Smooth muscle cell (in vitro differentiated cells): ENCODE measurements at regions not wholly inside any gene's neighbourhood (a gene's known extent, or its start where the extent isn't known, plus 50 kb on each side); places are given as distances from the start of the nearest gene placed in this dataset.

Experiments
- DNase-seq: peaks from one replicate; lab custom pipeline; 2025; ENCODE audit not compliant: unreplicated experiment; lab: John Stamatoyannopoulos, UW
- H2AFZ ChIP-seq: fragments of 200-600 bp; sonication (generic); 2 replicates; pipeline ENCODE4 v1.6.0; 2016; ENCODE audit warnings: antibody characterized with exemption, low read depth, mild to moderate bottlenecking
- H3F3A ChIP-seq: fragments of 200-600 bp; sonication (generic); 2 replicates; pipeline ENCODE4 v1.6.0; 2017; ENCODE audit warnings: antibody characterized with exemption, low read depth
- H3K27ac ChIP-seq: fragments of 200-600 bp; sonication (generic); 2 replicates; pipeline ENCODE4 v1.5.1; 2016; ENCODE audit warnings: low read depth, mild to moderate bottlenecking
- H3K27me3 ChIP-seq: fragments of 200-600 bp; sonication (generic); 2 replicates; pipeline ENCODE4 v1.6.1; 2016; ENCODE audit warnings: low read depth, mild to moderate bottlenecking
- H3K36me3 ChIP-seq: fragments of 200-600 bp; sonication (generic); 2 replicates; pipeline ENCODE4 v1.5.1; 2016; ENCODE audit warnings: low read depth
- H3K4me1 ChIP-seq: fragments of 200-600 bp; sonication (generic); 2 replicates; pipeline ENCODE4 v1.5.1; 2016; ENCODE audit warnings: low read depth
- H3K4me2 ChIP-seq: fragments of 200-600 bp; sonication (generic); 2 replicates; pipeline ENCODE4 v1.6.0; 2016; ENCODE audit warnings: mild to moderate bottlenecking
- H3K4me3 ChIP-seq: fragments of 200-600 bp; sonication (generic); 2 replicates; pipeline ENCODE4 v1.5.1; 2016; ENCODE audit warnings: mild to moderate bottlenecking
- H3K79me2 ChIP-seq: fragments of 200-600 bp; sonication (generic); 2 replicates; pipeline ENCODE4 v1.6.0; 2016; ENCODE audit warnings: low read depth, mild to moderate bottlenecking
- H3K9ac ChIP-seq: fragments of 200-600 bp; sonication (generic); 2 replicates; pipeline ENCODE4 v1.6.0; 2016; ENCODE audit warnings: low read depth
- H3K9me3 ChIP-seq: fragments of 200-600 bp; sonication (generic); replicated peaks from 2 replicates; pipeline ENCODE4 v1.5.1; 2016; ENCODE audit warnings: low read depth
- H4K20me1 ChIP-seq: fragments of 200-600 bp; sonication (generic); 2 replicates; pipeline ENCODE4 v1.6.0; 2016; ENCODE audit warnings: low read depth
- CTCF ChIP-seq: fragments of 200-600 bp; sonication (generic); IDR thresholded peaks from 2 replicates; pipeline ENCODE4 v1.5.1; 2017; ENCODE audit warnings: borderline replicate concordance, mild to moderate bottlenecking, antibody characterized with exemption; ENCODE audit not compliant: insufficient read depth, poor library complexity, severe bottlenecking
- WGBS: methylation state at CpG from one replicate; pipeline ENCODE4 v1.1.7; 2016; ENCODE audit warnings: low lambda C conversion rate; 5-methylcytosine and 5-hydroxymethylcytosine counted together

- peaks cover 47% of the 10 kb centered on the region for H3K4me1 ChIP-seq
- no peak for DNase-seq
- no peak overlapping the region for H3K4me3 ChIP-seq
- no peak overlapping the region for H3K9ac ChIP-seq
- 62% methylated on average over 1 of the region's 1 CpG for WGBS
- H3K27ac ChIP-seq, result no peak overlapping the region
- no peak overlapping the region for H3K4me2 ChIP-seq
- no peaks in the 10 kb centered on the region for H3K9me3 ChIP-seq
- H3K79me2 ChIP-seq, result no peaks in the 10 kb centered on the region
- H2AFZ ChIP-seq, result no peak overlapping the region
- no peaks in the 10 kb centered on the region for H3K36me3 ChIP-seq
- no peaks in the 10 kb centered on the region for H4K20me1 ChIP-seq
- no peak for TF ChIP-seq CTCF
- H3F3A ChIP-seq, result no peaks in the 10 kb centered on the region
- H3K27me3 ChIP-seq, result no peaks in the 10 kb centered on the region
Measured at GRCh38 chr12:89875809-89876208, 167.2 kb upstream of the ATP2B1 start.

- Histone ChIP-seq H3K36me3 (no peaks in the 10 kb centered on the region), H3K27ac (no peak overlapping the region), H3K4me2 (peak overlapping the region; percentile 27), H3K9me3 (peaks cover 4% of the 10 kb centered on the region), H2AFZ (no peak overlapping the region), H3K27me3 (no peaks in the 10 kb centered on the region), H3F3A (no peaks in the 10 kb centered on the region), H3K9ac (no peak overlapping the region), H4K20me1 (no peaks in the 10 kb centered on the region), H3K4me3 (no peak overlapping the region), H3K4me1 (peaks cover 41% of the 10 kb centered on the region), H3K79me2 (no peaks in the 10 kb centered on the region)
- DNase-seq, result no peak
- TF ChIP-seq CTCF, result no peak
- WGBS, result 47% methylated on average over 2 of the region's 2 CpGs
Measured at GRCh38 chr12:89875225-89875624, 166.6 kb upstream of the ATP2B1 start.

- no peaks in the 10 kb centered on the region for H4K20me1 ChIP-seq
- peaks cover 5% of the 10 kb centered on the region for H3K9me3 ChIP-seq
- 75% methylated on average over 5 of the region's 5 CpGs for WGBS
- no peak overlapping the region for H3K9ac ChIP-seq
- DNase-seq, result no peak
- no peaks in the 10 kb centered on the region for H3K27me3 ChIP-seq
- peak overlapping the region; percentile 57 for H3K4me2 ChIP-seq
- TF ChIP-seq CTCF, result no peak
- H2AFZ ChIP-seq, result no peak overlapping the region
- no peak overlapping the region for H3K27ac ChIP-seq
- H3F3A ChIP-seq, result no peaks in the 10 kb centered on the region
- H3K4me3 ChIP-seq, result no peak overlapping the region
- H3K4me1 ChIP-seq, result peaks cover 33% of the 10 kb centered on the region
- no peaks in the 10 kb centered on the region for H3K36me3 ChIP-seq
- H3K79me2 ChIP-seq, result no peaks in the 10 kb centered on the region
Measured at GRCh38 chr12:89874146-89874545, 165.5 kb upstream of the ATP2B1 start.

GRCh38 chr12:89873745-89874144, 165.1 kb upstream of the ATP2B1 start:
- H3K36me3 ChIP-seq, result no peaks in the 10 kb centered on the region
- no peak for TF ChIP-seq CTCF
- DNase-seq, result no peak
- H3K79me2 ChIP-seq, result no peaks in the 10 kb centered on the region
- no peak overlapping the region for H3K4me3 ChIP-seq
- H3K9me3 ChIP-seq, result peaks cover 5% of the 10 kb centered on the region
- H4K20me1 ChIP-seq, result no peaks in the 10 kb centered on the region
- H3K27ac ChIP-seq, result no peak overlapping the region
- H3K9ac ChIP-seq, result no peak overlapping the region
- H3K4me1 ChIP-seq, result peaks cover 29% of the 10 kb centered on the region
- no peaks in the 10 kb centered on the region for H3K27me3 ChIP-seq
- H3K4me2 ChIP-seq, result peak overlapping the region; percentile 57
- H3F3A ChIP-seq, result no peaks in the 10 kb centered on the region
- WGBS, result 25% methylated on average over 4 of the region's 4 CpGs
- H2AFZ ChIP-seq, result no peak overlapping the region
